H7 (cell line): ENCODE measurements at regions not wholly inside any gene's neighbourhood (a gene's known extent, or its start where the extent isn't known, plus 50 kb on each side); places are given as distances from the start of the nearest gene placed in this dataset.
"Not testable (repeated sequence)": the region's sequence is repeated elsewhere in the genome, so short reads cannot be mapped to it uniquely, and the experiment has no call there.

Source experiments
- DNase-seq: peaks from one replicate; pipeline ENCODE4 v3.0.0; 2012
- H3K27me3 ChIP-seq: 2 replicates; pipeline ENCODE4 v1.6.0; 2011; ENCODE audit warnings: mild to moderate bottlenecking, low read length; ENCODE audit not compliant: control insufficient read depth, insufficient read depth
- H3K36me3 ChIP-seq: replicated peaks from 2 replicates; pipeline ENCODE4 v1.5.1; 2011; ENCODE audit warnings: low read length; ENCODE audit not compliant: control insufficient read depth, insufficient read depth
- H3K4me3 ChIP-seq: 2 replicates; pipeline ENCODE4 v1.5.1; 2011; ENCODE audit warnings: low read depth, mild to moderate bottlenecking, control low read depth, low read length, moderate library complexity; ENCODE audit not compliant: insufficient read depth

DNA sequence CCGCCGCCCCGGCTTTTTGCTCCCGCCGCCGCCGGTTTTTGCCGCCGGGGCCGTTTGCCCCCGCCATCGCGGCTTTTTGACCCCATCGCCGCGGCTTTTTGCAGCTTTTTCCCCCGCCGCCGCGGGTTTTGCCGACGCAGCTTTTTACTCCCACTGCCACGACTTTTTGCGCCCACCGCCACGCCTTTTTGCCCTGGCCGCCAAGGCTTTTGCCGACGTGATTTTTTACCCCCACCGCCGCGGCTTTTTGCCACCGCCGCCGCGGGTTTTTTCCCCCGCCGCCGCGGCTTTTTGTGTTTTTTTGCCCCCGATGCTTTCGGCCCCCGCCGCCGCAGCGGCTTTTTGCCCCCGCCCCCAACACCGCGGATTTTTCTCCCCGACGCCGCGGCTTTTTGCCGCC lies 5001.9 kb upstream of the OR11H1 start:
- not testable (repeated sequence) for H3K4me3 ChIP-seq, H3K27me3 ChIP-seq, H3K36me3 ChIP-seq, DNase-seq

GRCh38 chr22:10531141-10531540 lies 4996.9 kb upstream of the OR11H1 start:
- not testable (repeated sequence) for H3K36me3 ChIP-seq, H3K27me3 ChIP-seq, H3K4me3 ChIP-seq, DNase-seq

- DNase-seq, H3K4me3 ChIP-seq, H3K27me3 ChIP-seq, H3K36me3 ChIP-seq: not testable (repeated sequence)
Observed at GRCh38 chr22:10572531-10572930, 4955.5 kb upstream of the OR11H1 start.

DNA sequence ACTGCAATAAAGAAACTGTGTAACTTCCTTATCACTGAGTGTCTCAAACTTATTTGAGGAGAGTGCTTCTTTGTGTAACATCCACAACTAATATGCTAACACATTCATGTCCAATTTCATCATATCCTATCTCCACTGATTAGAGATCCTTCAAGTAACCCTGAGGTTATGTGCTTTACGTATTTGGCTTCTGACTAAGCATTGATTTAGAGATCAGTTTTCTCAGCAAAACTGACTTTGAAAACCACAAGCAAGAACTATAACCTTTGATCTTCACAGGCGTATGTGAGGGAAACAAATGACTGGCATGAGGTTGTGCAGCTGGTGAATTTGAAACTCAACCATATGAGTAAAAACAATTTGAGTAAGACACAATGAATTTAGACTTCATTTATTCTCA lies 4926.9 kb upstream of the OR11H1 start:
- not testable (repeated sequence) for H3K36me3 ChIP-seq, H3K27me3 ChIP-seq, DNase-seq, H3K4me3 ChIP-seq

GRCh38 chr22:10631961-10632360 lies 4896.0 kb upstream of the OR11H1 start:
- not testable (repeated sequence) for H3K27me3 ChIP-seq, H3K36me3 ChIP-seq, H3K4me3 ChIP-seq, DNase-seq

GRCh38 chr22:10635341-10635740 lies 4892.7 kb upstream of the OR11H1 start:
- DNase-seq, H3K4me3 ChIP-seq, H3K36me3 ChIP-seq, H3K27me3 ChIP-seq: not testable (repeated sequence)

- H3K27me3 ChIP-seq, H3K4me3 ChIP-seq, H3K36me3 ChIP-seq, DNase-seq: not testable (repeated sequence)
Observed at GRCh38 chr22:10662818-10663217, 4865.2 kb upstream of the OR11H1 start.

DNA sequence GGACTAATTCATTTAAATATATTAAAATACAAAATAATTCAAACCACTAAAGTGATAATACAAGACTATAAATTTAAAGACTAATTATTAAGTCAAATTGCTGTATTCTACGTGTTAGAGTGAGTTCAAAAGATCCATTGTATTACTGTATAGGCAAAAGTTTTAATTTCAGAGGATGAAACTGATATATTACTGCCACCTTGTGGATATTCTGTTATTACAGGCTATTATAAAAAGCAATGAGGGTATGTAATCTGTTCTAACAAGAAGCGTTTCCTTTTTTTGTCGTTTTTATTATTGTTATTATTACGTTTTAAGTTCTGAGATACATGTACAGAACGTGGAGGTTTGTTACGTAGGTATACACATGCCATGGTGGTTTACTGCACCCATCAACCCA lies 4854.9 kb upstream of the OR11H1 start:
- not testable (repeated sequence) for H3K27me3 ChIP-seq, H3K36me3 ChIP-seq, DNase-seq, H3K4me3 ChIP-seq

DNA sequence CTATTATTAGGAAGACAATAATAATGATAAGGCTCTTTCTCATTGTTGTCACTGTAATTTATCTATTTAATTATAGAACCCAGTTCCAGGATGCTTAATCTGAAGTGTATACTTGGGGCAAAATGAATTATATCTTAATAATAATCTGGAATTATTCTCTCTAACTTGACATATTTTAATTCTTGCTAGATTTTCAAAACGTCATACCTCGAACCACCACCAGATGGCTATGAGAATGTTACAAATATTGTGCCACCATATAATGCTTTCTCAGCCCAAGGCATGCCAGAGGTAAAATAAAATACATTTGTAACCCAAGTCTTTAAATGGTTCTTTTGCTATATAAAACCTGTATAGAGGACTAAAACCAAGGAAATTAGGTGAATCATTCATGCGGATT lies 4849.3 kb upstream of the OR11H1 start:
- not testable (repeated sequence) for H3K36me3 ChIP-seq, DNase-seq, H3K27me3 ChIP-seq, H3K4me3 ChIP-seq

DNA sequence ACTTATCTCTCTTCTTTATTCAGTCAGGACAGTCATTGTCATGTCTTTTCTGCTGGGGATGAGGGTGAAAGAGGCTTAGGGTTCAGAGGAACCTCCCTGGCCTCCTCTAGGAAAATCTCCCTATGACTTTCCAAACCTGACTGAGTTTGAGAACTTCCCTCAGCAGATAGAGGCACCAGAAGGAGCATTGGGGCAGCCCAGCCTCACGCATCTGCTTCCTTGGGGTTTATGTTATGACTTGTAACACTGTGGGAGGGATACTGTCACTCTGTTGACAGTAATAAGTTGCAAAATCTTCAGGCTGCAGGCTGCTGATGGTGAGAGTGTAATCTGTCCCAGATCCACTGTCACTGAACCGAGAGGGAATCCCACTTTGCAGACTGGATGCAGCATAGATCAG lies 4842.6 kb upstream of the OR11H1 start:
- not testable (repeated sequence) for H3K27me3 ChIP-seq, H3K36me3 ChIP-seq, H3K4me3 ChIP-seq, DNase-seq

- DNase-seq, H3K36me3 ChIP-seq, H3K27me3 ChIP-seq, H3K4me3 ChIP-seq: not testable (repeated sequence)
Observed at GRCh38 chr22:10687256-10687655, 4840.7 kb upstream of the OR11H1 start.

DNA sequence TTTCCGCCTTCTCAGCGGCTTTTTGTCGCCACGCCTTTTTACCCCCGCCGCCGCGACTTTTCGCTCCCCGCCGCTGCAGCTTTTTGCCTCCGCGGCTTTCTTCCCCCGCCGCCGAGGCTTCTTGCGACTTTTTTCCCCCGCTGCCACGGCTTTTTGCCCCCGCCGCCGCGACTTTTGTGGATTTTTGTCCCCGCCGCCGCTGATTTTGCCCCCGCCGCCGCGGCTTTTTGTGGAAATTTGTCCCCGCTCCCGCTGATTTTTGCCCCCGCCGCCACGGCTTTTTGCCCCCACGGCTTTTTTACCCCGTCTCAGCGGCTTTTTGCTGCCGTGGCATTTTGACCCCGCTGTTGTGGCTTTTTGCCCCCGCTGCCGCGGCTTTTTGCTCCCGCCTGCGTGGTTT lies 4829.2 kb upstream of the OR11H1 start:
- H3K36me3 ChIP-seq, DNase-seq, H3K27me3 ChIP-seq, H3K4me3 ChIP-seq: not testable (repeated sequence)

- not testable (repeated sequence) for DNase-seq, H3K4me3 ChIP-seq, H3K27me3 ChIP-seq, H3K36me3 ChIP-seq
Observed at GRCh38 chr22:10699301-10700097, 4828.5 kb upstream of the OR11H1 start.

GRCh38 chr22:10708175-10708574 lies 4819.8 kb upstream of the OR11H1 start:
- DNase-seq, H3K27me3 ChIP-seq, H3K4me3 ChIP-seq, H3K36me3 ChIP-seq: not testable (repeated sequence)

DNA sequence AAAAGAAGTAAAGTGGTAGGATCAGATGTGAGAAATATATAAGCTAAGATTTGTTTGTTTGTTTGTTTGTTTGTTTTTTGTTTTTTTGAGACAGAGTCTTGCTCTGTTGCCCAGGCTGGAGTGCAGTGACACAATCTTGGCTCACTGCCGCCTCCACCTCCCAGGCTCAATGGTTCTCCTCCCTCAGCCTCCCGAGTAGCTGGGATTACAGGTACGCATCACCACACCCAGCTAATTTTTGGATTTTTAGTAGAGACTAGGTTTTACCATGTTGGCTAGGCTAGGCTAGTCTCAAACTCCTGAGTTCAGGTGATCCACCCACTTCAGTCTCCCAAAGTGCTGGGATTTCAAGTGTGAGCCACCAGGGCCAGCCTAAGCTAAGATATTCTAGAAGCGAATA lies 4817.1 kb upstream of the OR11H1 start:
- not testable (repeated sequence) for DNase-seq, H3K27me3 ChIP-seq, H3K4me3 ChIP-seq, H3K36me3 ChIP-seq

GRCh38 chr22:10722804-10723203 lies 4805.2 kb upstream of the OR11H1 start:
- DNase-seq, H3K36me3 ChIP-seq, H3K4me3 ChIP-seq, H3K27me3 ChIP-seq: not testable (repeated sequence)
